IMR-90 (cell line): ENCODE measurements at regions not wholly inside any gene's neighbourhood (a gene's known extent, or its start where the extent isn't known, plus 50 kb on each side); places are given as distances from the start of the nearest gene placed in this dataset.
A peak's percentile ranks its signal among the peaks of the same experiment; 100 is the strongest.

Experiments used
- ATAC-seq: fragments of 200-7000 bp; cut with Tn5 transposase; 2 replicates; pipeline ENCODE4 v1.9.1; 2020; ENCODE audit warnings: low read depth, mild to moderate bottlenecking, moderate library complexity
- BruUV-seq: library from RNA; stranded (reverse); fragments of 400-500 nt; replicated peaks from 2 replicates; lab custom pipeline; 2021; lab: Mats Ljungman, UMichigan
- CTCF ChIA-PET: fragments of 300-600 bp; formaldehyde crosslinking; extraction: SDS; loops from one replicate; lab custom pipeline; 2021; ENCODE audit warnings: antibody characterized with exemption; lab: Yijun Ruan, JAX
- POLR2A ChIA-PET: fragments of 300-600 bp; sonication (Branson Sonifier 250); formaldehyde crosslinking; loops from one replicate; lab custom pipeline; 2022; ENCODE audit warnings: antibody characterized with exemption; ENCODE audit not compliant: unreplicated experiment; lab: Charles Lee
- DNase-seq: peaks from one replicate; pipeline ENCODE4 v3.0.0; 2013
- H2AFZ ChIP-seq: replicated peaks from 2 replicates; pipeline ENCODE3; 2013; ENCODE audit warnings: low read length, mild to moderate bottlenecking; ENCODE audit not compliant: poor library complexity
- H2AK5ac ChIP-seq: 2 replicates; pipeline ENCODE4 v1.6.1; 2013; ENCODE audit warnings: low read depth, low read length, inconsistent platforms
- H2AK9ac ChIP-seq: replicated peaks from 2 replicates; pipeline ENCODE3; 2013; ENCODE audit warnings: mild to moderate bottlenecking, low read depth, low read length, moderate library complexity; ENCODE audit not compliant: poor library complexity
- H2BK120ac ChIP-seq: 2 replicates; pipeline ENCODE4 v1.6.1; 2013; ENCODE audit warnings: low read depth, low read length, inconsistent platforms
- H2BK15ac ChIP-seq: 3 replicates; pipeline ENCODE4 v1.6.1; 2013; ENCODE audit warnings: low read depth, low read length, inconsistent platforms
- H2BK20ac ChIP-seq: 2 replicates; pipeline ENCODE4 v1.6.1; 2013; ENCODE audit warnings: low read depth, mild to moderate bottlenecking, inconsistent platforms, low read length, moderate library complexity
- H2BK5ac ChIP-seq: 2 replicates; pipeline ENCODE4 v1.6.1; 2013; ENCODE audit warnings: mild to moderate bottlenecking, low read depth, low read length, inconsistent platforms; ENCODE audit not compliant: poor library complexity, severe bottlenecking
- H3K14ac ChIP-seq: replicated peaks from 2 replicates; pipeline ENCODE4 v1.6.1; 2013; ENCODE audit warnings: low read depth, low read length, inconsistent platforms
- H3K18ac ChIP-seq: 2 replicates; pipeline ENCODE4 v1.6.1; 2013; ENCODE audit warnings: low read depth, low read length, control low read depth
- H3K23ac ChIP-seq: 2 replicates; pipeline ENCODE4 v1.6.1; 2013; ENCODE audit warnings: low read depth, low read length, inconsistent platforms
- H3K27ac ChIP-seq: 2 replicates; pipeline ENCODE4 v1.5.1; 2013; ENCODE audit warnings: mild to moderate bottlenecking, control low read depth, low read length; ENCODE audit not compliant: insufficient read depth
- H3K27me3 ChIP-seq: 2 replicates; pipeline ENCODE4 v1.6.1; 2013; ENCODE audit warnings: low read length; ENCODE audit not compliant: control insufficient read depth, insufficient read depth
- H3K36me3 ChIP-seq: 2 replicates; pipeline ENCODE4 v1.6.1; 2013; ENCODE audit warnings: low read length, mixed read lengths; ENCODE audit not compliant: control insufficient read depth, insufficient read depth
- H3K4ac ChIP-seq: 2 replicates; pipeline ENCODE4 v1.6.1; 2013; ENCODE audit warnings: low read depth, low read length, inconsistent platforms
- H3K4me1 ChIP-seq: 2 replicates; pipeline ENCODE4 v1.6.1; 2013; ENCODE audit warnings: low read length, mixed read lengths; ENCODE audit not compliant: control insufficient read depth, insufficient read depth
- H3K4me2 ChIP-seq: 2 replicates; pipeline ENCODE4 v1.6.1; 2013; ENCODE audit warnings: low read depth, mild to moderate bottlenecking, control low read depth, low read length, moderate library complexity
- H3K4me3 ChIP-seq: 2 replicates; pipeline ENCODE4 v1.5.1; 2013; ENCODE audit warnings: low read depth, mild to moderate bottlenecking, control low read depth, low read length, moderate library complexity; ENCODE audit not compliant: insufficient read depth
- H3K56ac ChIP-seq: 2 replicates; pipeline ENCODE4 v1.6.1; 2013; ENCODE audit warnings: low read length, inconsistent platforms; ENCODE audit not compliant: insufficient read depth; ENCODE audit errors: extremely low read depth
- H3K79me1 ChIP-seq, 2 experiments: 2 replicates each; pipeline ENCODE4 v1.6.1; 2013; ENCODE audit warnings: low read length in 2 of 2, inconsistent platforms in 1 of 2, low read depth in 1 of 2
- H3K9ac ChIP-seq: 2 replicates; pipeline ENCODE4 v1.6.1; 2013; ENCODE audit warnings: low read depth, low read length, control low read depth
- H3K9me1 ChIP-seq: 2 replicates; pipeline ENCODE4 v1.6.1; 2013; ENCODE audit warnings: low read length, inconsistent platforms; ENCODE audit not compliant: insufficient read depth
- H3K9me3 ChIP-seq: 2 replicates; pipeline ENCODE4 v1.6.1; 2013; ENCODE audit warnings: low read length; ENCODE audit not compliant: control insufficient read depth, insufficient read depth
- H4K20me1 ChIP-seq: 2 replicates; pipeline ENCODE4 v1.6.1; 2013; ENCODE audit warnings: low read length, inconsistent platforms; ENCODE audit not compliant: insufficient read depth
- H4K5ac ChIP-seq: 2 replicates; pipeline ENCODE4 v1.6.1; 2013; ENCODE audit warnings: mild to moderate bottlenecking, low read depth, low read length, control low read depth
- H4K8ac ChIP-seq, 2 experiments: 2 replicates each; pipeline ENCODE4 v1.6.1; 2013; ENCODE audit warnings: low read depth in 2 of 2, low read length in 2 of 2, control low read depth in 1 of 2, inconsistent platforms in 1 of 2
- H4K91ac ChIP-seq: 2 replicates; pipeline ENCODE4 v1.6.1; 2013; ENCODE audit warnings: low read depth, low read length, inconsistent platforms; ENCODE audit not compliant: insufficient read depth
- BHLHE40 ChIP-seq: fragments of 150-350 bp; IDR thresholded peaks from 2 replicates; pipeline ENCODE4 v1.6.1; 2016; ENCODE audit warnings: mild to moderate bottlenecking, low read depth, low read length
- CHD1 ChIP-seq: IDR thresholded peaks from 2 replicates; pipeline ENCODE4 v1.6.1; 2012; ENCODE audit warnings: low read depth, low read length, improper control_type of control experiment
- FOS ChIP-seq: fragments of 150-350 bp; IDR thresholded peaks from 2 replicates; pipeline ENCODE4 v1.6.1; 2016; ENCODE audit warnings: low read depth, low read length
- MAFK ChIP-seq: IDR thresholded peaks from 2 replicates; pipeline ENCODE4 v1.6.1; 2012; ENCODE audit warnings: low read depth, low read length, improper control_type of control experiment
- MAZ ChIP-seq: IDR thresholded peaks from 2 replicates; pipeline ENCODE4 v1.6.1; 2012; ENCODE audit warnings: low read depth, mild to moderate bottlenecking, low read length, improper control_type of control experiment, moderate library complexity, borderline replicate concordance
- MXI1 ChIP-seq: IDR thresholded peaks from 2 replicates; pipeline ENCODE4 v1.6.1; 2012; ENCODE audit warnings: low read depth, mild to moderate bottlenecking, low read length, moderate library complexity, borderline replicate concordance
- NFE2L2 ChIP-seq: fragments of 150-350 bp; IDR thresholded peaks from 2 replicates; pipeline ENCODE4 v1.6.1; 2016; ENCODE audit warnings: low read depth, mild to moderate bottlenecking, low read length
- POLR2A ChIP-seq: IDR thresholded peaks from 2 replicates; pipeline ENCODE4 v1.6.1; 2012; ENCODE audit warnings: mild to moderate bottlenecking, low read depth, low read length
- RAD21 ChIP-seq: IDR thresholded peaks from 2 replicates; pipeline ENCODE4 v1.6.1; 2012; ENCODE audit warnings: low read length, improper control_type of control experiment
- RCOR1 ChIP-seq: IDR thresholded peaks from 2 replicates; pipeline ENCODE4 v1.6.1; 2012; ENCODE audit warnings: mild to moderate bottlenecking, low read length, improper control_type of control experiment; ENCODE audit not compliant: insufficient replicate concordance
- SMC3 ChIP-seq: fragments of 150-350 bp; IDR thresholded peaks from 2 replicates; pipeline ENCODE4 v1.6.1; 2016; ENCODE audit warnings: low read depth, mild to moderate bottlenecking, antibody characterized with exemption, low read length, moderate library complexity
- WGBS, 2 experiments: methylation state at CpG; one replicate each; pipeline versions ENCODE4 v1.1.5 to v1.1.7; 2013; ENCODE audit warnings: missing lambda C conversion rate in 2 of 2; ENCODE audit not compliant: insufficient read length in 1 of 2; ENCODE audit errors: extremely low coverage in 2 of 2; 5-methylcytosine and 5-hydroxymethylcytosine counted together
- dilution Hi-C: fragments of 300-500 bp; cut with HindIII; formaldehyde crosslinking; loops from one replicate; pipeline ENCODE4 v1.14.3; 2018; ENCODE audit warnings: low sequenced_read_pairs; ENCODE audit not compliant: unreplicated experiment
- in situ Hi-C: fragments of 300-500 bp; cut with MboI; formaldehyde crosslinking; loops from 3 replicates; pipeline ENCODE4 v1.14.3; 2019; ENCODE audit warnings: low sequenced_read_pairs, inconsistent platforms, mixed read lengths
- intact Hi-C: fragments of 100-400 bp; cut with micrococcal nuclease; formaldehyde crosslinking; loops from 2 replicates; pipeline ENCODE4 v1.10.0; 2022
- TF ChIP-seq, protein P1 (sequence below): fragments of 150-350 bp; IDR thresholded peaks from 2 replicates; pipeline ENCODE4 v1.6.1; 2016; ENCODE audit warnings: low read depth, mild to moderate bottlenecking, low read length, moderate library complexity, borderline replicate concordance
- TF ChIP-seq, protein P2 (sequence below): conservative IDR thresholded peaks from 2 replicates; pipeline ENCODE4 v1.5.1; 2012; ENCODE audit warnings: mild to moderate bottlenecking, low read depth, low read length, improper control_type of control experiment
- TF ChIP-seq, protein P3 (sequence below): fragments of 150-350 bp; IDR thresholded peaks from 2 replicates; pipeline ENCODE4 v1.6.1; 2017; ENCODE audit warnings: mild to moderate bottlenecking, antibody characterized with exemption, low read length, low read depth

DNA sequence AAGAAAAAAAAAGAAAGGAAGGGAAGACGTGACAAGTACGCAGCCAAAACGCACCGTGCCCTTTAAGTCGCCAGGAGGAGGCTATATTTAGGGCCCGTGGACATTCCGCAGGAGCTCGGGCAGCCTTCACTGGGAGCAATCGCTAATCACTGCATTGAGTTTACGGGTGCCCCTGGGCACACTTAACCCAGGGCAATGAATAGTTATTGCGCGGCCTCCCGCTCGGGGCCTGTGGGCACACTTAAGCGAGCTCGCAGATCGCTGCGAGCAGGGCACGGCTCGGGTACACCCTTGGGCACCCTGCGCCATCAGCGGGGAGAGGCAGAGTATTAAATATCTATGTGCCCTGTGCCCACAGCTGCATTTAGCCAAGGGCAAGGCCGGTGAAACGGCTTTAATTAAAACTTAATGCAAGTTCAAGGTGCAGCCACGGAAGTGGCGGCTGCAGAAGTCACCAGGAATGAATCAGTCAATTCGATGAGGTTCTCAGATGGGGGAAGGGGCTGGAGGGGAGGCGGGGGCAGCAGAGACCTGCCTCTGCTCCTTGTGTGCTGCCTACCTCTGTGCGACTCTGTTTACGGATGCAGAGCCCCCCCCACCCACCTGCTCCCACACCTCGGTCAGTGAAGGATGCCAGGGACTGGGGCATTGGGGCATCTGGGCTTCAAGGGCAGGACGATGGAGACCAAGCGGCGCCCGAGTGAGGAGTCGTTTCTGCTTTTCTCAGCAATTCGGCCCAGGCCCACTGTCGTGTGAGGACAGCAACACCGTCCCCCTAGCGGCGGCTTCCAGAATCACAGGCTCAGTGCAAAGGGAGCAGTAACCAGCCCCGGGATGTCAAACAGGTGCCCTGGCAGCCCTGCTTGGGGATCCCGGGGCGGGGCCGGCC lies 51.8 kb upstream of the TARDBP start:
- no TSS peak for BruUV-seq
- Histone ChIP-seq H2BK15ac (no peak overlapping the region), H3K36me3 (no peaks in the 10 kb centered on the region), H3K27ac (no peak overlapping the region), H3K14ac (no peak overlapping the region), H3K9me3 (no peaks in the 10 kb centered on the region), H3K23ac (no peak overlapping the region), H4K8ac (no peak overlapping the region), H2BK120ac (no peak overlapping the region), H4K5ac (no peak overlapping the region), H3K4me1 (no peaks in the 10 kb centered on the region), H2AK5ac (no peak overlapping the region), H3K79me1 (no peaks in the 10 kb centered on the region), H3K9me1 (no peaks in the 10 kb centered on the region), H3K9ac (no peak overlapping the region), H4K20me1 (no peaks in the 10 kb centered on the region), H3K4me2 (no peak overlapping the region; the same call in 1 of the 2 replicates), H3K56ac (no peak overlapping the region), H2AK9ac (no peak overlapping the region), H2AFZ (peak overlapping the region; percentile 84), H2BK20ac (no peak overlapping the region), H3K4me3 (no peak overlapping the region), H3K18ac (no peak overlapping the region), H4K91ac (no peak overlapping the region), H3K4ac (no peak overlapping the region), H2BK5ac (no peak overlapping the region), H3K27me3 (peaks cover 12% of the 10 kb centered on the region)
- ChIA-PET CTCF (interaction anchor here (0.5 kb wide), 1 partner anchor 11 kb away, joined by 3 read pairs; no protein-coding TSS in a partner anchor), POLR2A (no interaction called here)
- 47% methylated on average over 20 of the region's 45 CpGs; no CpG with 5 or more reads in 1 of the 2 experiments for WGBS, 2 experiments
- in situ Hi-C loops (no loop called here), dilution Hi-C loops (no loop called here), intact Hi-C loops (loop anchor here (1.0 kb wide), 1 partner anchor 446 kb away; no protein-coding TSS in a partner anchor)
- ATAC-seq (peak; percentile 99), DNase-seq (peak; percentile 56)
- no peak for TF ChIP-seq RCOR1
- peak; percentile 41 for TF ChIP-seq SMC3
- TF ChIP-seq, protein P1, sequence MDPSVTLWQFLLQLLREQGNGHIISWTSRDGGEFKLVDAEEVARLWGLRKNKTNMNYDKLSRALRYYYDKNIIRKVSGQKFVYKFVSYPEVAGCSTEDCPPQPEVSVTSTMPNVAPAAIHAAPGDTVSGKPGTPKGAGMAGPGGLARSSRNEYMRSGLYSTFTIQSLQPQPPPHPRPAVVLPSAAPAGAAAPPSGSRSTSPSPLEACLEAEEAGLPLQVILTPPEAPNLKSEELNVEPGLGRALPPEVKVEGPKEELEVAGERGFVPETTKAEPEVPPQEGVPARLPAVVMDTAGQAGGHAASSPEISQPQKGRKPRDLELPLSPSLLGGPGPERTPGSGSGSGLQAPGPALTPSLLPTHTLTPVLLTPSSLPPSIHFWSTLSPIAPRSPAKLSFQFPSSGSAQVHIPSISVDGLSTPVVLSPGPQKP, result no peak
- TF ChIP-seq, protein P2, sequence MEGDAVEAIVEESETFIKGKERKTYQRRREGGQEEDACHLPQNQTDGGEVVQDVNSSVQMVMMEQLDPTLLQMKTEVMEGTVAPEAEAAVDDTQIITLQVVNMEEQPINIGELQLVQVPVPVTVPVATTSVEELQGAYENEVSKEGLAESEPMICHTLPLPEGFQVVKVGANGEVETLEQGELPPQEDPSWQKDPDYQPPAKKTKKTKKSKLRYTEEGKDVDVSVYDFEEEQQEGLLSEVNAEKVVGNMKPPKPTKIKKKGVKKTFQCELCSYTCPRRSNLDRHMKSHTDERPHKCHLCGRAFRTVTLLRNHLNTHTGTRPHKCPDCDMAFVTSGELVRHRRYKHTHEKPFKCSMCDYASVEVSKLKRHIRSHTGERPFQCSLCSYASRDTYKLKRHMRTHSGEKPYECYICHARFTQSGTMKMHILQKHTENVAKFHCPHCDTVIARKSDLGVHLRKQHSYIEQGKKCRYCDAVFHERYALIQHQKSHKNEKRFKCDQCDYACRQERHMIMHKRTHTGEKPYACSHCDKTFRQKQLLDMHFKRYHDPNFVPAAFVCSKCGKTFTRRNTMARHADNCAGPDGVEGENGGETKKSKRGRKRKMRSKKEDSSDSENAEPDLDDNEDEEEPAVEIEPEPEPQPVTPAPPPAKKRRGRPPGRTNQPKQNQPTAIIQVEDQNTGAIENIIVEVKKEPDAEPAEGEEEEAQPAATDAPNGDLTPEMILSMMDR, result peak; percentile 73
- TF ChIP-seq MXI1, result no peak
- no peak for TF ChIP-seq POLR2A
- TF ChIP-seq MAZ, result peak; percentile 33; the same call in 1 of the 2 replicates
- TF ChIP-seq, protein P3, sequence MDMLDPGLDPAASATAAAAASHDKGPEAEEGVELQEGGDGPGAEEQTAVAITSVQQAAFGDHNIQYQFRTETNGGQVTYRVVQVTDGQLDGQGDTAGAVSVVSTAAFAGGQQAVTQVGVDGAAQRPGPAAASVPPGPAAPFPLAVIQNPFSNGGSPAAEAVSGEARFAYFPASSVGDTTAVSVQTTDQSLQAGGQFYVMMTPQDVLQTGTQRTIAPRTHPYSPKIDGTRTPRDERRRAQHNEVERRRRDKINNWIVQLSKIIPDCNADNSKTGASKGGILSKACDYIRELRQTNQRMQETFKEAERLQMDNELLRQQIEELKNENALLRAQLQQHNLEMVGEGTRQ, result no peak
- TF ChIP-seq NFE2L2, result no peak
- peak; percentile 62 for TF ChIP-seq MAFK
- TF ChIP-seq RAD21, result peak; percentile 61
- TF ChIP-seq FOS, result no peak
- TF ChIP-seq BHLHE40, result no peak
- TF ChIP-seq CHD1, result no peak
